ENCODE measurements at regions not wholly inside any gene's neighbourhood (a gene's known extent, or its start where the extent isn't known, plus 50 kb on each side); places are given as distances from the start of the nearest gene placed in this dataset.

- DNase-seq: no peak
- Mint-ChIP-seq H3K9me3 (no peaks in the 10 kb centered on the region), H3K4me1 (peaks cover 0 to 5% of the 10 kb centered on the region in 2 experiments; a peak in 2 of 4 replicates), H3K27ac (no peak overlapping the region), H3K36me3 (ENCODE audit: insufficient read depth in 1 of 3, low read depth in 3 of 3) (no peaks in the 10 kb centered on the region), H3K27me3 (ENCODE audit: low read depth) (no peaks in the 10 kb centered on the region; the same call in 1 of the 2 replicates), H3K4me3 (no peak overlapping the region)
- no peak overlapping the region for H2AFZ ChIP-seq (ENCODE audit: low read length)
- no peak overlapping the region for H3K4ac ChIP-seq (ENCODE audit: low read depth, low read length)
- H3K23me2 ChIP-seq (ENCODE audit: insufficient read length, low read depth, low read length, poor library complexity, severe bottlenecking): no peaks in the 10 kb centered on the region
- H2BK20ac ChIP-seq (ENCODE audit: low read depth, low read length, poor library complexity, severe bottlenecking): no peak overlapping the region
- no peak overlapping the region for H4K8ac ChIP-seq (replicated peaks; ENCODE audit: insufficient read length, low read depth, low read length)
- no peak overlapping the region for H2BK120ac ChIP-seq (ENCODE audit: low read depth, low read length, poor library complexity, severe bottlenecking)
- H3K14ac ChIP-seq (ENCODE audit: insufficient read depth, low read length): no peak overlapping the region
- H2BK15ac ChIP-seq (ENCODE audit: low read depth, low read length): no peak overlapping the region
- H3K23ac ChIP-seq (ENCODE audit: insufficient read length, low read depth, low read length): no peak overlapping the region
- no peaks in the 10 kb centered on the region for H3K9me3 ChIP-seq (ENCODE audit: control insufficient read depth, low read depth, low read length)
- H4K20me1 ChIP-seq (ENCODE audit: control insufficient read depth, insufficient read depth, insufficient read length): no peaks in the 10 kb centered on the region
- WGBS (ENCODE audit: extremely low coverage, insufficient read length, low lambda C conversion rate): no CpG with 5 or more reads among the region's 3 CpGs
- H2AK5ac ChIP-seq (ENCODE audit: insufficient read length, low read length): no peak overlapping the region
- no peak overlapping the region for H3K56ac ChIP-seq (ENCODE audit: insufficient read length, low read depth, low read length)
- H3K4me1 ChIP-seq (ENCODE audit: insufficient read depth, low read length): peaks cover 2% of the 10 kb centered on the region; the same call in 1 of the 2 replicates
- no peak overlapping the region for H3K18ac ChIP-seq (ENCODE audit: insufficient read length, low read depth, low read length)
- no peak overlapping the region for H4K5ac ChIP-seq (ENCODE audit: insufficient read length, low read depth, low read length)
- no peak overlapping the region for H2BK12ac ChIP-seq (ENCODE audit: insufficient read length, low read depth, low read length)
- H3K27me3 ChIP-seq (ENCODE audit: insufficient read depth, low read length): no peaks in the 10 kb centered on the region
- TF ChIP-seq CTCF (conservative IDR thresholded peaks at IDR 0.05): no peak
- no peak overlapping the region for H3K27ac ChIP-seq (ENCODE audit: insufficient read length, low read depth, low read length)
- H3T11ph ChIP-seq (ENCODE audit: low read length): no peak overlapping the region
- H3K79me1 ChIP-seq (ENCODE audit: insufficient read depth, low read depth, low read length, poor library complexity, severe bottlenecking): no peaks in the 10 kb centered on the region
- no peak overlapping the region for H3K9ac ChIP-seq (ENCODE audit: extremely low read depth, insufficient read length, low read length)
- H3K4me2 ChIP-seq (ENCODE audit: insufficient read depth, insufficient read length, low read length): no peak overlapping the region
- no peak overlapping the region for H4K91ac ChIP-seq (ENCODE audit: insufficient read length, low read depth, low read length)
- H2BK5ac ChIP-seq (ENCODE audit: insufficient read length, low read length): no peak overlapping the region
- H3K79me2 ChIP-seq (ENCODE audit: insufficient read depth, low read length): no peaks in the 10 kb centered on the region
Observed at GRCh38 chr1:182283746-182284544, 107.6 kb downstream of the GLUL start.

Measured in H9 (cell line).